ENCODE measurements at regions not wholly inside any gene's neighbourhood (a gene's known extent, or its start where the extent isn't known, plus 50 kb on each side); places are given as distances from the start of the nearest gene placed in this dataset.
"Not testable (repeated sequence)": the region's sequence is repeated elsewhere in the genome, so short reads cannot be mapped to it uniquely, and the experiment has no call there.

- no peak for DNase-seq (ENCODE audit: low spot score)
- ATAC-seq, result no peak
Measured at GRCh38 chr3:70519026-70519425, 206.6 kb upstream of the MDFIC2 start.

- no peak for ATAC-seq
- no peak for DNase-seq (ENCODE audit: low spot score)
Measured at GRCh38 chr3:70518356-70518755, 205.9 kb upstream of the MDFIC2 start.

GRCh38 chr3:70517124-70517890 lies 204.9 kb upstream of the MDFIC2 start:
- ATAC-seq (no peak), DNase-seq (ENCODE audit: low spot score) (no peak)

GRCh38 chr3:70516076-70516475 lies 203.6 kb upstream of the MDFIC2 start:
- DNase-seq (ENCODE audit: low spot score) (no peak), ATAC-seq (no peak)

GRCh38 chr3:70507486-70507885 lies 195.0 kb upstream of the MDFIC2 start:
- DNase-seq (ENCODE audit: low spot score) (no peak), ATAC-seq (no peak)

- no peak for ATAC-seq
- no peak for DNase-seq (ENCODE audit: low spot score)
Measured at GRCh38 chr3:70506775-70507174, 194.3 kb upstream of the MDFIC2 start.

GRCh38 chr3:70501561-70501960 lies 189.1 kb upstream of the MDFIC2 start:
- DNase-seq (ENCODE audit: low spot score), result no peak

GRCh38 chr3:70488816-70489215 lies 176.4 kb upstream of the MDFIC2 start:
- no peak for ATAC-seq
- no peak for DNase-seq (ENCODE audit: low spot score)

More at GRCh38 chr3:70501561-70501960, 189.1 kb upstream of the MDFIC2 start:
- no peak for ATAC-seq

- ATAC-seq, result no peak
- DNase-seq (ENCODE audit: low spot score), result no peak
Measured at GRCh38 chr3:70488131-70488530, 175.7 kb upstream of the MDFIC2 start.

GRCh38 chr3:70486414-70487017 lies 174.1 kb upstream of the MDFIC2 start:
- no peak for DNase-seq (ENCODE audit: low spot score)
- ATAC-seq, result no peak

GRCh38 chr3:70476174-70476573 lies 163.7 kb upstream of the MDFIC2 start:
- no peak for ATAC-seq
- no peak for DNase-seq (ENCODE audit: low spot score)

- no peak for DNase-seq (ENCODE audit: low spot score)
- ATAC-seq, result no peak
Measured at GRCh38 chr3:70471464-70472342, 159.3 kb upstream of the MDFIC2 start.

- ATAC-seq (no peak), DNase-seq (ENCODE audit: low spot score) (no peak)
Measured at GRCh38 chr3:70466096-70466495, 153.7 kb upstream of the MDFIC2 start.

GRCh38 chr3:70464876-70465275 lies 152.4 kb upstream of the MDFIC2 start:
- ATAC-seq (no peak), DNase-seq (ENCODE audit: low spot score) (no peak)

- ATAC-seq (no peak), DNase-seq (ENCODE audit: low spot score) (no peak)
Measured at GRCh38 chr3:70464465-70464864, 152.0 kb upstream of the MDFIC2 start.

- not testable (repeated sequence) for ATAC-seq; DNase-seq (ENCODE audit: low spot score)
Measured at GRCh38 chr3:70450220-70450619, 137.8 kb upstream of the MDFIC2 start.

GRCh38 chr3:70435422-70435821 lies 123.0 kb upstream of the MDFIC2 start:
- DNase-seq (ENCODE audit: low spot score), result not testable (repeated sequence)

GRCh38 chr3:70433091-70433490 lies 120.7 kb upstream of the MDFIC2 start:
- DNase-seq (ENCODE audit: low spot score), result no peak
- no peak for ATAC-seq

More at GRCh38 chr3:70435422-70435821, 123.0 kb upstream of the MDFIC2 start:
- ATAC-seq, result not testable (repeated sequence)

GRCh38 chr3:70431911-70432310 lies 119.5 kb upstream of the MDFIC2 start:
- ATAC-seq (no peak), DNase-seq (ENCODE audit: low spot score) (no peak)

GRCh38 chr3:70426071-70426470 lies 113.6 kb upstream of the MDFIC2 start:
- no peak for ATAC-seq
- no peak for DNase-seq (ENCODE audit: low spot score)

GRCh38 chr3:70421506-70421905 lies 109.1 kb upstream of the MDFIC2 start:
- no peak for ATAC-seq
- DNase-seq (ENCODE audit: low spot score), result no peak

- no peak for DNase-seq (ENCODE audit: low spot score)
- no peak for ATAC-seq
Measured at GRCh38 chr3:70409018-70409417, 96.6 kb upstream of the MDFIC2 start.

Measured in left lobe of liver (tissue), 2 donors.